Endodermal cell (in vitro differentiated cells): ENCODE measurements at regions not wholly inside any gene's neighbourhood (a gene's known extent, or its start where the extent isn't known, plus 50 kb on each side); places are given as distances from the start of the nearest gene placed in this dataset.

Experiments used
- DNase-seq: peaks from one replicate; pipeline ENCODE4 v3.0.0-alpha.2; 2017
- H3K27ac ChIP-seq: 2 replicates; pipeline ENCODE4 v1.5.1; 2013; ENCODE audit warnings: mild to moderate bottlenecking, low read depth, low read length, moderate library complexity
- H3K27me3 ChIP-seq: 2 replicates; pipeline ENCODE4 v1.6.1; 2013; ENCODE audit warnings: mild to moderate bottlenecking, low read length, moderate library complexity; ENCODE audit not compliant: insufficient read depth, control insufficient read depth, poor library complexity, severe bottlenecking
- H3K36me3 ChIP-seq: 2 replicates; pipeline ENCODE4 v1.7.0; 2013; ENCODE audit warnings: mild to moderate bottlenecking, low read length, moderate library complexity; ENCODE audit not compliant: control insufficient read depth, insufficient read depth
- H3K4me1 ChIP-seq: one replicate; pipeline ENCODE4 v1.7.0; 2013; ENCODE audit warnings: low read length; ENCODE audit not compliant: control insufficient read depth, insufficient read depth
- H3K4me3 ChIP-seq: 2 replicates; pipeline ENCODE4 v1.5.1; 2013; ENCODE audit warnings: mild to moderate bottlenecking, low read length, moderate library complexity
- H3K9ac ChIP-seq: 2 replicates; pipeline ENCODE4 v1.6.1; 2013; ENCODE audit warnings: mild to moderate bottlenecking, low read length, moderate library complexity; ENCODE audit not compliant: poor library complexity, severe bottlenecking; ENCODE audit errors: extremely low read depth
- H3K9me3 ChIP-seq: 2 replicates; pipeline ENCODE4 v1.6.1; 2013; ENCODE audit warnings: mild to moderate bottlenecking, low read length, moderate library complexity; ENCODE audit not compliant: control insufficient read depth
- H3K27ac Mint-ChIP-seq: 2 replicates; pipeline ENCODE4 v1.8.0; 2020; ENCODE audit warnings: mixed read lengths
- H3K27me3 Mint-ChIP-seq: 2 replicates; pipeline ENCODE4 v1.8.0; 2021; ENCODE audit warnings: mild to moderate bottlenecking, mixed read lengths; ENCODE audit not compliant: insufficient read depth
- H3K36me3 Mint-ChIP-seq: 2 replicates; pipeline ENCODE4 v1.8.0; 2020; ENCODE audit warnings: low read depth, mixed read lengths
- H3K4me1 Mint-ChIP-seq: 2 replicates; pipeline ENCODE4 v1.8.0; 2020; ENCODE audit warnings: mixed read lengths
- H3K4me3 Mint-ChIP-seq: 2 replicates; pipeline ENCODE4 v1.8.0; 2020; ENCODE audit warnings: mild to moderate bottlenecking, moderate library complexity, mixed read lengths
- H3K9me3 Mint-ChIP-seq: 2 replicates; pipeline ENCODE4 v1.8.0; 2020; ENCODE audit warnings: mild to moderate bottlenecking, mixed read lengths
- CTCF ChIP-seq: fragments of 200-600 bp; sonication (generic); conservative IDR thresholded peaks from 2 replicates; pipeline ENCODE4 v1.5.0; 2021; ENCODE audit warnings: antibody characterized with exemption, mild to moderate bottlenecking
- WGBS, 2 experiments: methylation state at CpG; one replicate each; pipeline versions ENCODE4 v1.1.5 to v1.1.7; 2013; ENCODE audit warnings: missing lambda C conversion rate in 2 of 2, mixed read lengths in 1 of 2; ENCODE audit not compliant: insufficient coverage in 1 of 2, insufficient read length in 1 of 2; 5-methylcytosine and 5-hydroxymethylcytosine counted together

DNA sequence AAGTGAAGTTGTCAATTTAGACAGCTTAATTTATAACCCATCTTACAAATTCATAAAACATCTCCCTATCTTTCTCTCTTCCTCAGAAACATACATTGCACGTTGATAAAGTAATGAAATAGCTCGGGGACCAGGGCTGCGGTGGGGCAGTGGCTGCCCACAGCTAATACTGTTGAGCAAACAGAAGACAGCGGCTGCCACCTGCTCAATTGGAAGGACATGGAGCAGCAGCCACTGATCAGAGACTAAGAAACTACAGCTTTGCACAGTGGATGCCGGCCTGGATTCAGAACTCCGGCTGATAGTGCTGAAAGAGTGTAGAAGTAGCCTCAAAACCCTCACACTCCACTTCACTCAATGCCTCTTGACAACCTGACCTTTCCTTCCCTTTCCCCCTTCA is 157.9 kb upstream of the PDE10A start:
- no peak for DNase-seq
- Histone ChIP-seq H3K27me3 (peaks cover 9% of the 10 kb centered on the region), H3K9ac (no peak overlapping the region), H3K4me3 (no peak overlapping the region), H3K4me1 (peaks cover 8% of the 10 kb centered on the region), H3K36me3 (no peaks in the 10 kb centered on the region), H3K9me3 (no peaks in the 10 kb centered on the region), H3K27ac (no peak overlapping the region)
- H3K4me1 Mint-ChIP-seq, result peaks cover 39% of the 10 kb centered on the region
- 88 to 89% methylated on average over 4 to 6 of the region's 6 CpGs for WGBS, 2 experiments
- no peak overlapping the region for H3K27ac Mint-ChIP-seq
- TF ChIP-seq CTCF, result no peak
- no peaks in the 10 kb centered on the region for H3K36me3 Mint-ChIP-seq
- no peaks in the 10 kb centered on the region for H3K9me3 Mint-ChIP-seq
- peaks cover 8% of the 10 kb centered on the region for H3K27me3 Mint-ChIP-seq
- no peak overlapping the region for H3K4me3 Mint-ChIP-seq

DNA sequence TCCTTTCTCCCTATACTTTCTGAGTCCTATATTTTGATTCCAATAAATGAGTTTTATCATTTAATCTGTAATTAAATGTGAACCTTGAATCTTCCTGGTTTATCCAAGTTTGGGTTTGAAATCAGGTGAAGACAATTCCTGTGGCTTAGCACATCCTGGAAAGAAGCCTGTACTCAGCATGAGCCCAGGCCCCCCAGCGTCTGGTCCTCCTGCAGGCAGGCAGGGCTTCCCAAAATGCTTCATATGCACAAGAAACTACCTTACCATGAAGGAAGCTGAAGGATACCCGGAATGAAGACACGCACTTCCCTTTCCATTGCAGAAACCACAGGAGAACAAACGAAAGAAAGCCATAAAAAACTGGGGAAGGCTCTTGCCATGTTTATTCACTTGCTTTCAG is 157.4 kb upstream of the PDE10A start:
- no peaks in the 10 kb centered on the region for H3K36me3 ChIP-seq
- TF ChIP-seq CTCF, result peak; percentile 30
- 28 to 38% methylated on average over 3 to 4 of the region's 4 CpGs for WGBS, 2 experiments
- H3K27me3 ChIP-seq, result peaks cover 9% of the 10 kb centered on the region
- H3K9ac ChIP-seq, result no peak overlapping the region
- no peaks in the 10 kb centered on the region for H3K9me3 ChIP-seq
- Mint-ChIP-seq H3K4me1 (peaks cover 39% of the 10 kb centered on the region), H3K4me3 (no peak overlapping the region), H3K9me3 (no peaks in the 10 kb centered on the region), H3K36me3 (no peaks in the 10 kb centered on the region), H3K27ac (no peak overlapping the region), H3K27me3 (peaks cover 8% of the 10 kb centered on the region)
- no peak overlapping the region for H3K27ac ChIP-seq
- peak; percentile 83 for DNase-seq
- no peak overlapping the region for H3K4me3 ChIP-seq
- peaks cover 8% of the 10 kb centered on the region for H3K4me1 ChIP-seq

- peaks cover 39% of the 10 kb centered on the region for H3K4me1 Mint-ChIP-seq
- no peaks in the 10 kb centered on the region for H3K36me3 Mint-ChIP-seq
- no peak overlapping the region for H3K27ac Mint-ChIP-seq
- no peak overlapping the region for H3K9ac ChIP-seq
- peaks cover 12% of the 10 kb centered on the region for H3K27me3 Mint-ChIP-seq
- peaks cover 8% of the 10 kb centered on the region for H3K4me1 ChIP-seq
- peak; percentile 54 for DNase-seq
- 69 to 72% methylated on average over 14 to 21 of the region's 21 CpGs for WGBS, 2 experiments
- H3K27ac ChIP-seq, result no peak overlapping the region
- H3K36me3 ChIP-seq, result no peaks in the 10 kb centered on the region
- no peaks in the 10 kb centered on the region for H3K9me3 ChIP-seq
- H3K4me3 ChIP-seq, result no peak overlapping the region
- peaks cover 9% of the 10 kb centered on the region for H3K27me3 ChIP-seq
- H3K4me3 Mint-ChIP-seq, result no peak overlapping the region
- TF ChIP-seq CTCF, result no peak
- no peaks in the 10 kb centered on the region for H3K9me3 Mint-ChIP-seq
These were observed 156.4 kb upstream of the PDE10A start for GRCh38 chr6:165819394-165819793.
